ENCODE measurements at regions not wholly inside any gene's neighbourhood (a gene's known extent, or its start where the extent isn't known, plus 50 kb on each side); places are given as distances from the start of the nearest gene placed in this dataset.

DNA sequence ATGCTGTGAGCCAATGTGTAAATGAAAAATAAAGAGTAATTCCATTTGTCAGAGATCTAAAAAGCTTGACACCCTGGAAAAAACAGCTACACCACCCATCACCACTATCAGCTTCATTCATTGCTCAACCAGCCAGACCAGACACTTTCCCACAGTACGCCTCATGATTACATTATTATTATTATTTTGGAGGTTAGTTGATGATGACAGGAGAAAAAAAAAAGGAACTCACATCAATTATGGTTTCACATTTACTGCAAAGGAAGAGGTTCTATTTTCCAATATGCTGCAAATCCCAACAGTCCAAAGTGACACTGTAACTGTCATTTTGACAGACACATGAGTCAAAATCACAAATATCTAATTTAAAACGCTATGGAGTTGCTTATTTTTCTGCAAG lies 134.7 kb upstream of the TSC22D2 start:
- no peak for ATAC-seq
- Histone ChIP-seq H3K9ac (ENCODE audit: control insufficient read depth, insufficient read depth, low read length) (no peak overlapping the region), H3K4me2 (ENCODE audit: control insufficient read depth, insufficient read depth) (no peak overlapping the region), H3K4me1 (ENCODE audit: control insufficient read depth, insufficient read depth, low read length) (no peaks in the 10 kb centered on the region), H3K79me2 (ENCODE audit: control insufficient read depth, insufficient read depth, low read length) (no peaks in the 10 kb centered on the region), H3K4me3 (no peak overlapping the region), H3K9me3 (replicated peaks; ENCODE audit: control insufficient read depth, insufficient read depth, low read length) (no peaks in the 10 kb centered on the region), H3K27me3 (replicated peaks in 1 of 2; ENCODE audit: control insufficient read depth in 2 of 2, insufficient read depth in 2 of 2, low read length in 1 of 2) (no peaks in the 10 kb centered on the region), H3K36me3 (ENCODE audit: control insufficient read depth in 2 of 2, insufficient read depth in 2 of 2, low read length in 1 of 2) (no peaks in the 10 kb centered on the region), H4K20me1 (ENCODE audit: control insufficient read depth, insufficient read depth) (no peaks in the 10 kb centered on the region), H2AFZ (ENCODE audit: control insufficient read depth, low read depth, low read length) (no peak overlapping the region), H3K27ac (ENCODE audit: control insufficient read depth, insufficient read depth) (no peak overlapping the region)
- intact Hi-C loops (cut with micrococcal nuclease; ENCODE audit: unreplicated experiment) (no loop called here), in situ Hi-C loops (cut with MboI) (no loop called here)
- DNase-seq (ENCODE audit: low read depth, low spot score), result no peak
- POLR2A ChIA-PET, result no interaction called here
- no peak for FAIRE-seq
- CTCF ChIA-PET, result interaction anchor here (1.1 kb wide), 1 partner anchor 13 kb away, joined by 3 read pairs; no protein-coding TSS in a partner anchor
- WGBS (ENCODE audit: insufficient coverage, insufficient replicate concordance, low lambda C conversion rate, missing lambda C conversion rate), result 0% methylated on average over 2 of the region's 2 CpGs
- BruUV-seq (replicated peaks), result no TSS peak
- SMC1A ChIA-PET (ENCODE audit: uncharacterized antibody, unreplicated experiment), result interaction anchor here (0.7 to 2.0 kb wide), 4 partner anchors 16 to 222 kb away, joined by 3 to 6 read pairs (median 3); no protein-coding TSS in a partner anchor
- RAD21 ChIA-PET (ENCODE audit: unreplicated experiment), result no interaction called here
- TF ChIP-seq, protein P1, sequence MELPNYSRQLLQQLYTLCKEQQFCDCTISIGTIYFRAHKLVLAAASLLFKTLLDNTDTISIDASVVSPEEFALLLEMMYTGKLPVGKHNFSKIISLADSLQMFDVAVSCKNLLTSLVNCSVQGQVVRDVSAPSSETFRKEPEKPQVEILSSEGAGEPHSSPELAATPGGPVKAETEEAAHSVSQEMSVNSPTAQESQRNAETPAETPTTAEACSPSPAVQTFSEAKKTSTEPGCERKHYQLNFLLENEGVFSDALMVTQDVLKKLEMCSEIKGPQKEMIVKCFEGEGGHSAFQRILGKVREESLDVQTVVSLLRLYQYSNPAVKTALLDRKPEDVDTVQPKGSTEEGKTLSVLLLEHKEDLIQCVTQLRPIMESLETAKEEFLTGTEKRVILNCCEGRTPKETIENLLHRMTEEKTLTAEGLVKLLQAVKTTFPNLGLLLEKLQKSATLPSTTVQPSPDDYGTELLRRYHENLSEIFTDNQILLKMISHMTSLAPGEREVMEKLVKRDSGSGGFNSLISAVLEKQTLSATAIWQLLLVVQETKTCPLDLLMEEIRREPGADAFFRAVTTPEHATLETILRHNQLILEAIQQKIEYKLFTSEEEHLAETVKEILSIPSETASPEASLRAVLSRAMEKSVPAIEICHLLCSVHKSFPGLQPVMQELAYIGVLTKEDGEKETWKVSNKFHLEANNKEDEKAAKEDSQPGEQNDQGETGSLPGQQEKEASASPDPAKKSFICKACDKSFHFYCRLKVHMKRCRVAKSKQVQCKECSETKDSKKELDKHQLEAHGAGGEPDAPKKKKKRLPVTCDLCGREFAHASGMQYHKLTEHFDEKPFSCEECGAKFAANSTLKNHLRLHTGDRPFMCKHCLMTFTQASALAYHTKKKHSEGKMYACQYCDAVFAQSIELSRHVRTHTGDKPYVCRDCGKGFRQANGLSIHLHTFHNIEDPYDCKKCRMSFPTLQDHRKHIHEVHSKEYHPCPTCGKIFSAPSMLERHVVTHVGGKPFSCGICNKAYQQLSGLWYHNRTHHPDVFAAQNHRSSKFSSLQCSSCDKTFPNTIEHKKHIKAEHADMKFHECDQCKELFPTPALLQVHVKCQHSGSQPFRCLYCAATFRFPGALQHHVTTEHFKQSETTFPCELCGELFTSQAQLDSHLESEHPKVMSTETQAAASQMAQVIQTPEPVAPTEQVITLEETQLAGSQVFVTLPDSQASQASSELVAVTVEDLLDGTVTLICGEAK (IDR thresholded peaks at IDR 0.05; ENCODE audit: borderline replicate concordance), result no peak
- TF ChIP-seq ZNF217 (IDR thresholded peaks at IDR 0.05), result no peak
- TF ChIP-seq RFX5 (IDR thresholded peaks at IDR 0.05; ENCODE audit: low read depth, low read length), result no peak
- TF ChIP-seq LARP7 (IDR thresholded peaks at IDR 0.05), result no peak
- TF ChIP-seq POLR2AphosphoS5 (IDR thresholded peaks at IDR 0.05; ENCODE audit: low read length), result no peak
- no peak for TF ChIP-seq RAD21 (IDR thresholded peaks at IDR 0.05; ENCODE audit: insufficient read depth, low read depth, low read length)
- TF ChIP-seq, protein P2, sequence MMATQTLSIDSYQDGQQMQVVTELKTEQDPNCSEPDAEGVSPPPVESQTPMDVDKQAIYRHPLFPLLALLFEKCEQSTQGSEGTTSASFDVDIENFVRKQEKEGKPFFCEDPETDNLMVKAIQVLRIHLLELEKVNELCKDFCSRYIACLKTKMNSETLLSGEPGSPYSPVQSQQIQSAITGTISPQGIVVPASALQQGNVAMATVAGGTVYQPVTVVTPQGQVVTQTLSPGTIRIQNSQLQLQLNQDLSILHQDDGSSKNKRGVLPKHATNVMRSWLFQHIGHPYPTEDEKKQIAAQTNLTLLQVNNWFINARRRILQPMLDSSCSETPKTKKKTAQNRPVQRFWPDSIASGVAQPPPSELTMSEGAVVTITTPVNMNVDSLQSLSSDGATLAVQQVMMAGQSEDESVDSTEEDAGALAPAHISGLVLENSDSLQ (IDR thresholded peaks at IDR 0.05), result no peak
- TF ChIP-seq HDGF (IDR thresholded peaks at IDR 0.05), result no peak
- TF ChIP-seq NFYA (IDR thresholded peaks at IDR 0.05; ENCODE audit: borderline replicate concordance, low read depth, low read length), result no peak
- no peak for TF ChIP-seq MYC (IDR thresholded peaks at IDR 0.05; ENCODE audit: insufficient read depth, insufficient read length, insufficient replicate concordance, low read length, severe bottlenecking)
- no peak for TF ChIP-seq JUND (IDR thresholded peaks at IDR 0.05; ENCODE audit: low read depth, low read length)
- TF ChIP-seq, protein P3, sequence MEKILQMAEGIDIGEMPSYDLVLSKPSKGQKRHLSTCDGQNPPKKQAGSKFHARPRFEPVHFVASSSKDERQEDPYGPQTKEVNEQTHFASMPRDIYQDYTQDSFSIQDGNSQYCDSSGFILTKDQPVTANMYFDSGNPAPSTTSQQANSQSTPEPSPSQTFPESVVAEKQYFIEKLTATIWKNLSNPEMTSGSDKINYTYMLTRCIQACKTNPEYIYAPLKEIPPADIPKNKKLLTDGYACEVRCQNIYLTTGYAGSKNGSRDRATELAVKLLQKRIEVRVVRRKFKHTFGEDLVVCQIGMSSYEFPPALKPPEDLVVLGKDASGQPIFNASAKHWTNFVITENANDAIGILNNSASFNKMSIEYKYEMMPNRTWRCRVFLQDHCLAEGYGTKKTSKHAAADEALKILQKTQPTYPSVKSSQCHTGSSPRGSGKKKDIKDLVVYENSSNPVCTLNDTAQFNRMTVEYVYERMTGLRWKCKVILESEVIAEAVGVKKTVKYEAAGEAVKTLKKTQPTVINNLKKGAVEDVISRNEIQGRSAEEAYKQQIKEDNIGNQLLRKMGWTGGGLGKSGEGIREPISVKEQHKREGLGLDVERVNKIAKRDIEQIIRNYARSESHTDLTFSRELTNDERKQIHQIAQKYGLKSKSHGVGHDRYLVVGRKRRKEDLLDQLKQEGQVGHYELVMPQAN (conservative IDR thresholded peaks at IDR 0.05), result no peak
- no peak for TF ChIP-seq POLR2A (IDR thresholded peaks at IDR 0.05; ENCODE audit: low read depth, low read length)
- TF ChIP-seq TBL1XR1 (IDR thresholded peaks at IDR 0.05; ENCODE audit: low read depth, low read length), result no peak
- TF ChIP-seq EZH2 (IDR thresholded peaks at IDR 0.05; ENCODE audit: borderline replicate concordance, control insufficient read depth, low read depth, low read length), result no peak
- no peak for TF ChIP-seq PAX8 (IDR thresholded peaks at IDR 0.05)
- TF ChIP-seq TCF7 (IDR thresholded peaks at IDR 0.05; ENCODE audit: borderline replicate concordance), result no peak
- no peak for TF ChIP-seq ZNF274 (IDR thresholded peaks at IDR 0.05; ENCODE audit: insufficient read depth, insufficient read length)
